KMS-11 (cell line): ENCODE measurements at regions not wholly inside any gene's neighbourhood (a gene's known extent, or its start where the extent isn't known, plus 50 kb on each side); places are given as distances from the start of the nearest gene placed in this dataset.

Experiments used
- H2AFZ ChIP-seq: fragments of 200-600 bp; sonication (generic); 2 replicates; pipeline ENCODE4 v1.6.1; 2016; ENCODE audit warnings: antibody characterized with exemption, mixed run types, low read depth
- H3K27ac ChIP-seq: fragments of 200-600 bp; sonication (generic); 2 replicates; pipeline ENCODE4 v1.6.1; 2016; ENCODE audit warnings: mild to moderate bottlenecking, mixed run types
- H3K27me3 ChIP-seq: fragments of 200-600 bp; sonication (generic); 2 replicates; pipeline ENCODE4 v1.6.1; 2017; ENCODE audit warnings: mild to moderate bottlenecking, low read depth, mixed run types, moderate library complexity; ENCODE audit not compliant: insufficient read depth
- H3K36me3 ChIP-seq: fragments of 200-600 bp; sonication (generic); 2 replicates; pipeline ENCODE4 v1.6.1; 2017; ENCODE audit warnings: mild to moderate bottlenecking, mixed run types; ENCODE audit not compliant: insufficient read depth
- H3K4me1 ChIP-seq: fragments of 200-600 bp; sonication (generic); 2 replicates; pipeline ENCODE4 v1.6.1; 2016; ENCODE audit warnings: mild to moderate bottlenecking, low read depth, mixed run types; ENCODE audit not compliant: poor library complexity, severe bottlenecking
- H3K4me2 ChIP-seq: fragments of 200-600 bp; sonication (generic); 2 replicates; pipeline ENCODE4 v1.7.0; 2016; ENCODE audit warnings: mild to moderate bottlenecking, mixed run types
- H3K4me3 ChIP-seq: fragments of 200-600 bp; sonication (generic); IDR thresholded peaks from 2 replicates; pipeline ENCODE4 v1.6.1; 2017; ENCODE audit warnings: low read depth, low read length, mixed read lengths; ENCODE audit not compliant: insufficient read depth
- H3K79me2 ChIP-seq: fragments of 200-600 bp; sonication (generic); 2 replicates; pipeline ENCODE4 v1.6.1; 2016; ENCODE audit warnings: low read depth, mixed run types; ENCODE audit not compliant: insufficient read depth
- H3K9ac ChIP-seq: fragments of 200-600 bp; sonication (generic); 2 replicates; pipeline ENCODE4 v1.6.1; 2016; ENCODE audit warnings: mild to moderate bottlenecking, mixed run types
- H4K20me1 ChIP-seq: fragments of 200-600 bp; sonication (generic); 2 replicates; pipeline ENCODE4 v1.6.1; 2016; ENCODE audit warnings: mild to moderate bottlenecking, mixed run types; ENCODE audit not compliant: insufficient read depth
- TF ChIP-seq, protein P1 (sequence below): fragments of 200-600 bp; sonication (generic); conservative IDR thresholded peaks from 2 replicates; pipeline ENCODE4 v1.6.1; 2017; ENCODE audit warnings: low read depth, mild to moderate bottlenecking, antibody characterized with exemption, low read length, moderate library complexity, mixed read lengths

DNA sequence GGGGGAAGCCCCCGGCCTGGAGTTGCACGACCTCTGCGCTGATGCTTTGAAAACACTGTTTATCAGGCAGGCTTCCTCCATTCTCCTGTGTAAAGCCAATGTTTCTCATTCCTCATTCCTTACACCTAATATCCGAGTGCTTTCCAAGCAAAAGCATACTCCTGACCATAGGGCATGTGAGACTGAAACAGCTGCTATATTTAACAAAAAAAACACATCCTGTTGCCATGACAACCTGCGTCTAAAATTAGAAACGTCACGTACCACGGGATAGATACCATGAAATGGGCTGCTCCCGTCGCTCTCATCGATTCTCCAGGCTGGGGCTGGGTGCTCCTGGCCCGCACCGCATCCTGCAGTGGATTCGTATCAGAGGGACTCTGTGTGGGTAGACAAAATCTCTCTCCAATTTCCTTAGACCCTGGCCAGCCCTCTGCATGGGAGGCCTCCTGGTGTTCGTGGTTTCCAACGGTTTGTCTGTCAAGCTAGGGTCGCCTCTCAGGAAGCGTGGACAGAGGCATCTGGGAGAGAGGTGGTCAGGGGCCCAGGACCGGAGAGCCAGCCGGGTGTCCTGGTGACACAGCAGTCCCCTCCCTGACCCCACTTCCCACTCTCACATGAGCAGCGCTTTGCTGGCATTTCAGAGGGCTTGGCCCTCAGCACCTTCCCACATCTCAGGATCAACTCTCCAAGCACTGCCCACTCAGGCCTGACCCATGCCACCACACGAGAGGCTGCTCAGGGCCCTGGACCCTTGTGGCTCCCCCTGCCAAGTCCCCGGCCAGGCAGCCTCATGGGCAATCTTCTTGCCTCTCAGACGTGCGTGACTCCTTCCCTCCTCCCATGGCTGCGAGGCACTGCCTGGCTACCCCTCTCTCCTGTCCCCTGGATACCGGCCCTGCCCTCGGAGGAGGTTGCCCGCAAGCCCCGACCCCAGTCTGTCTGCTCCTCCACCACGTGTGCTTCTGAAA, 268.1 kb downstream of the NDUFA10 start:
- no peaks in the 10 kb centered on the region for H3K4me1 ChIP-seq
- TF ChIP-seq, protein P1, sequence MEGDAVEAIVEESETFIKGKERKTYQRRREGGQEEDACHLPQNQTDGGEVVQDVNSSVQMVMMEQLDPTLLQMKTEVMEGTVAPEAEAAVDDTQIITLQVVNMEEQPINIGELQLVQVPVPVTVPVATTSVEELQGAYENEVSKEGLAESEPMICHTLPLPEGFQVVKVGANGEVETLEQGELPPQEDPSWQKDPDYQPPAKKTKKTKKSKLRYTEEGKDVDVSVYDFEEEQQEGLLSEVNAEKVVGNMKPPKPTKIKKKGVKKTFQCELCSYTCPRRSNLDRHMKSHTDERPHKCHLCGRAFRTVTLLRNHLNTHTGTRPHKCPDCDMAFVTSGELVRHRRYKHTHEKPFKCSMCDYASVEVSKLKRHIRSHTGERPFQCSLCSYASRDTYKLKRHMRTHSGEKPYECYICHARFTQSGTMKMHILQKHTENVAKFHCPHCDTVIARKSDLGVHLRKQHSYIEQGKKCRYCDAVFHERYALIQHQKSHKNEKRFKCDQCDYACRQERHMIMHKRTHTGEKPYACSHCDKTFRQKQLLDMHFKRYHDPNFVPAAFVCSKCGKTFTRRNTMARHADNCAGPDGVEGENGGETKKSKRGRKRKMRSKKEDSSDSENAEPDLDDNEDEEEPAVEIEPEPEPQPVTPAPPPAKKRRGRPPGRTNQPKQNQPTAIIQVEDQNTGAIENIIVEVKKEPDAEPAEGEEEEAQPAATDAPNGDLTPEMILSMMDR: no peak
- no peak overlapping the region for H3K4me3 ChIP-seq
- no peaks in the 10 kb centered on the region for H3K36me3 ChIP-seq
- no peak overlapping the region for H3K27ac ChIP-seq
- H3K4me2 ChIP-seq: no peak overlapping the region
- H3K9ac ChIP-seq: no peak overlapping the region
- no peaks in the 10 kb centered on the region for H4K20me1 ChIP-seq
- no peak overlapping the region for H2AFZ ChIP-seq
- H3K27me3 ChIP-seq: no peaks in the 10 kb centered on the region
- H3K79me2 ChIP-seq: no peaks in the 10 kb centered on the region

DNA sequence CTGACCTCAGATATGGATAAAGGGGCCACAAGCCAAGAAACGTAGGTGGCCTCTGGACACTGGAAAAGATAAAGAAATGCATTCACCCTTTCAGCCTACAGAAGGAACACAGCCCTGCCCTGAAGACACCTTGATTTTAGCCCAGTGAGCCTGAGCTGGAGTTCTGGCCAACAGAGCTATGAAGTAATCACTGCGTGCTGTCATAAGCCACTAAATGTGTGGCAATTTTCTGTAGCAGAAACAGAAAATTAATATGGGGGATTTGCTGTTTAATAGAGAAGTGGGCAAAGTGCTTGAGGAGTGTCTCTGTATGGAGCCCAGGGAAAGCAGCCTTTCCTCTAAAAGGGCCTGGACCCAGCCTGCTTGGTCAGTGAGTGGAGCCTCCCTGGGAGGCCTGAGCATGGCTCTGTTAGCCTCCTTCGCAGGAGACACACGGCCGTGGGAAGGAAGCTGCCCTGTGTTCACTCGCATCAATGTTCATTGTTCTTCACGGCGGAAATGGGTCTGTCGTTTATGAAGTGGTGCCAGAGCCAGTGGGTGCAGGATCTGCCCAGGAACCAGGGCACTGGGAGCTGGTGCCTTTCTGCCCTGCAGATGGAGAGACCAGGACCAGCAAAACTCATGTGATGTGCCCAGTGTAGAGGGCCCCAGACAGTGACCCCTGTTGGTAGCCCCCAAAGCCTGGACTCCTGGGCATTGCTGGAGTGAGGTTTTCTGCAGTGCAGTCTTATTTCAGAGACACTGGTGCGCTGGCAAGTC, 268.9 kb downstream of the NDUFA10 start:
- no peak overlapping the region for H3K9ac ChIP-seq
- H3K4me2 ChIP-seq: no peak overlapping the region
- no peak overlapping the region for H3K27ac ChIP-seq
- TF ChIP-seq, protein P1: no peak
- H3K27me3 ChIP-seq: no peaks in the 10 kb centered on the region
- no peaks in the 10 kb centered on the region for H3K79me2 ChIP-seq
- H3K4me3 ChIP-seq: no peak overlapping the region
- H4K20me1 ChIP-seq: no peaks in the 10 kb centered on the region
- no peaks in the 10 kb centered on the region for H3K4me1 ChIP-seq
- H3K36me3 ChIP-seq: no peaks in the 10 kb centered on the region
- no peak overlapping the region for H2AFZ ChIP-seq

DNA sequence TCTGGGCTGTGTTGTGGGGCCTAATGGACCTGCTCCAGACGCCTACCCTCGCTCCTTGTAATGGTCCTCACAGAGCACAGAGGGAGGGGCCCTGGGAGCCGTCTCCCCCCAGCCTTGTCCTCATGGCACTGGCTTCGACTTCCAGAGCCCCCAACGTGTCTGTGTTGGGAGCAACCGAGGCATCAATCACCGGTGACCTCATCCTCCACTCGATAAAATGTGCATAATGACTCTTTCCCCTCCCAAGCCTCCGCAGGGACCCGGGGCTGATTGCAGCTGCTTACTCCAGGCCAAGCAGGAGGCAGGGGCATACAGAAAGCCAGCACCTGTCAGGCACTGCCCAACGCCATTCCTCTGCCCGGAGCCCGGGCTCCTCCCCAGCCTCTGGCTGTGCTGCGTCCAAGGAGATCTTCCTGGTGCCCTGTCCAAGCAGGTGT, 271.7 kb downstream of the NDUFA10 start:
- H3K9ac ChIP-seq: no peak overlapping the region
- no peak overlapping the region for H3K4me3 ChIP-seq
- no peak overlapping the region for H3K27ac ChIP-seq
- H4K20me1 ChIP-seq: no peaks in the 10 kb centered on the region
- no peak overlapping the region for H3K4me2 ChIP-seq
- H2AFZ ChIP-seq: no peak overlapping the region
- H3K36me3 ChIP-seq: no peaks in the 10 kb centered on the region
- H3K4me1 ChIP-seq: no peaks in the 10 kb centered on the region
- H3K79me2 ChIP-seq: no peaks in the 10 kb centered on the region
- TF ChIP-seq, protein P1: no peak
- 0 out of 2 replicates have a peak, but pooled peaks cover 3% of the 10 kb centered on the region for H3K27me3 ChIP-seq

DNA sequence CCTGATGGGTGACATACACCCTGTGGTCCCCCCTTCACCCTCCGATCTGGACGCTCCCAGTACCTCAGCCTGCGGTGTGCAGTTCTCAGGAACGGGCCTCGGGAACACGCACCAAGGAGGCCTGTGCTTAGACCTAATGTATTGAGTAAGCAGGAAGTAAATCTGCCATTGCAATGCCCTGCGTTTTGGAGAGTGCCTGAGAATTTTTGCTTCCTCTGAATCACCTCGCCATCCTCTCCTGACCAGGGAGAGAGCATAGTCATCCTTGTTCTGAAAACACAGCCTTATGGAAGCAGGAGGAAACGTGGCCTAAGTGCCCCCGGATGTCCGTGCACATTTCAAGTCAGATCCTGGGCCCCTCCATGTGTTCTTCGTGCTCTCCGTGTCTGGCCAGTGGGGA, 272.2 kb downstream of the NDUFA10 start:
- Histone ChIP-seq H3K27ac (no peak overlapping the region), H3K4me3 (no peak overlapping the region), H3K27me3 (0 out of 2 replicates have a peak, but pooled peaks cover 3% of the 10 kb centered on the region), H3K9ac (no peak overlapping the region), H3K36me3 (no peaks in the 10 kb centered on the region), H2AFZ (no peak overlapping the region), H3K79me2 (no peaks in the 10 kb centered on the region), H3K4me2 (no peak overlapping the region), H4K20me1 (no peaks in the 10 kb centered on the region), H3K4me1 (no peaks in the 10 kb centered on the region)
- TF ChIP-seq, protein P1: no peak
